B cell (primary cell): ENCODE measurements at regions not wholly inside any gene's neighbourhood (a gene's known extent, or its start where the extent isn't known, plus 50 kb on each side); places are given as distances from the start of the nearest gene placed in this dataset.

ENCODE experiments used
- ATAC-seq: fragments of 200-7000 bp; cut with Tn5 transposase; one replicate; pipeline ENCODE4 v1.10.0; 2021; ENCODE audit warnings: low read depth, mild to moderate bottlenecking, moderate number of reproducible peaks, moderate library complexity
- CTCF ChIA-PET: fragments of 350-600 bp; sonication (Branson Sonifier 250); formaldehyde crosslinking; loops from one replicate; lab custom pipeline; 2021; ENCODE audit warnings: antibody characterized with exemption, inconsistent platforms; lab: Charles Lee
- POLR2A ChIA-PET: fragments of 350-600 bp; sonication (Branson Sonifier 250); formaldehyde crosslinking; loops from one replicate; lab custom pipeline; 2021; ENCODE audit warnings: antibody characterized with exemption; lab: Charles Lee
- DNase-seq: peaks from one replicate; pipeline ENCODE4 v3.0.0; 2013
- H2AFZ ChIP-seq: 2 replicates; pipeline ENCODE4 v1.6.1; 2012; ENCODE audit warnings: mild to moderate bottlenecking, low read depth, low read length; ENCODE audit not compliant: insufficient read depth, poor library complexity, severe bottlenecking
- H3K27ac ChIP-seq, 2 donors: 1 replicate in 1 of 2; 2 replicates in 1 of 2; pipeline ENCODE4 v1.5.1; 2012 to 2013; ENCODE audit warnings: low read length in 2 of 2, mild to moderate bottlenecking in 2 of 2, moderate library complexity in 1 of 2
- H3K27me3 ChIP-seq, 4 experiments: fragments of 200-600 bp in 1 of 4; sonication (generic) in 1 of 4; replicated peaks in 1 of 4; 1 replicate in 2 of 4; 2 replicates in 2 of 4; pipeline versions ENCODE4 v1.6.1 to v1.7.0; 2013 to 2016; ENCODE audit warnings: low read length in 3 of 4, mild to moderate bottlenecking in 2 of 4, mixed read lengths in 1 of 4, moderate library complexity in 1 of 4; ENCODE audit not compliant: insufficient read depth in 4 of 4, control insufficient read depth in 3 of 4; ENCODE audit errors: control extremely low read depth in 1 of 4
- H3K36me3 ChIP-seq, 2 experiments: replicated peaks in 1 of 2; 1 replicate in 1 of 2; 2 replicates in 1 of 2; pipeline versions ENCODE4 v1.6.1 to v1.7.1; 2013; ENCODE audit warnings: low read length in 1 of 2; ENCODE audit not compliant: insufficient read depth in 2 of 2, control insufficient read depth in 1 of 2; ENCODE audit errors: control extremely low read depth in 1 of 2, extremely low read depth in 1 of 2
- H3K4me1 ChIP-seq, 2 donors: fragments of 200-600 bp in 1 of 2; sonication (generic) in 1 of 2; 1 replicate in 1 of 2; 2 replicates in 1 of 2; pipeline versions ENCODE4 v1.5.1 to v1.6.1; 2013 to 2017; ENCODE audit warnings: low read length in 2 of 2; ENCODE audit not compliant: control insufficient read depth in 2 of 2, insufficient read depth in 2 of 2
- H3K4me2 ChIP-seq: replicated peaks from 2 replicates; pipeline ENCODE3; 2012; ENCODE audit warnings: mild to moderate bottlenecking, low read depth, low read length; ENCODE audit not compliant: poor library complexity, severe bottlenecking
- H3K4me3 ChIP-seq, 5 experiments: fragments of 200-600 bp in 1 of 5; sonication (generic) in 1 of 5; 1 replicate in 3 of 5; 2 replicates in 2 of 5; pipeline versions ENCODE4 v1.5.1 to v1.7.0; 2011 to 2016; ENCODE audit warnings: low read length in 4 of 5, mild to moderate bottlenecking in 4 of 5, low read depth in 2 of 5, control low read depth in 1 of 5, moderate library complexity in 1 of 5; ENCODE audit not compliant: insufficient read depth in 1 of 5; ENCODE audit errors: control extremely low read depth in 1 of 5, extremely low read depth in 1 of 5
- H3K79me2 ChIP-seq: fragments of 200-600 bp; sonication (generic); one replicate; pipeline ENCODE4 v1.6.0; 2016; ENCODE audit warnings: low read length; ENCODE audit not compliant: control insufficient read depth, insufficient read depth
- H3K9ac ChIP-seq: fragments of 200-600 bp; sonication (generic); 2 replicates; pipeline ENCODE4 v1.6.1; 2017; ENCODE audit warnings: mild to moderate bottlenecking, low read length, moderate library complexity
- H3K9me3 ChIP-seq, 3 donors: one replicate each; pipeline versions ENCODE4 v1.6.1 to v1.7.1; 2013; ENCODE audit warnings: low read length in 2 of 3; ENCODE audit not compliant: control insufficient read depth in 2 of 3, insufficient read depth in 1 of 3; ENCODE audit errors: control extremely low read depth in 1 of 3
- H4K20me1 ChIP-seq: 2 replicates; pipeline ENCODE4 v1.6.0; 2012; ENCODE audit warnings: mild to moderate bottlenecking, low read length; ENCODE audit not compliant: insufficient read depth, control insufficient read depth, poor library complexity, severe bottlenecking
- H3K27ac Mint-ChIP-seq: one replicate; pipeline ENCODE4 v1.8.0; 2021; ENCODE audit warnings: mixed read lengths
- H3K27me3 Mint-ChIP-seq: one replicate; pipeline ENCODE4 v1.8.0; 2021; ENCODE audit warnings: mixed read lengths
- H3K4me1 Mint-ChIP-seq: one replicate; pipeline ENCODE4 v1.8.0; 2021; ENCODE audit warnings: mixed read lengths
- H3K4me3 Mint-ChIP-seq: one replicate; pipeline ENCODE4 v1.8.0; 2021; ENCODE audit warnings: mixed read lengths
- H3K9me3 Mint-ChIP-seq: one replicate; pipeline ENCODE4 v1.8.0; 2022; ENCODE audit warnings: mixed read lengths; ENCODE audit not compliant: insufficient read depth
- EZH2 ChIP-seq: IDR thresholded peaks from 2 replicates; pipeline ENCODE4 v1.6.1; 2012; ENCODE audit warnings: borderline replicate concordance, low read depth, mild to moderate bottlenecking, moderate library complexity, low read length; ENCODE audit not compliant: insufficient read depth, poor library complexity, severe bottlenecking
- WGBS: methylation state at CpG from one replicate; pipeline ENCODE4 v1.1.5; 2013; ENCODE audit warnings: missing lambda C conversion rate; ENCODE audit not compliant: insufficient coverage; 5-methylcytosine and 5-hydroxymethylcytosine counted together
- intact Hi-C: fragments of 100-400 bp; cut with micrococcal nuclease; formaldehyde crosslinking; loops from one replicate; pipeline ENCODE4 v1.10.0; 2022
- TF ChIP-seq, protein P1 (sequence below): fragments of 200-600 bp; IDR thresholded peaks from one replicate; pipeline ENCODE4 v1.8.0; 2022; ENCODE audit warnings: antibody characterized with exemption, mild to moderate bottlenecking

DNA sequence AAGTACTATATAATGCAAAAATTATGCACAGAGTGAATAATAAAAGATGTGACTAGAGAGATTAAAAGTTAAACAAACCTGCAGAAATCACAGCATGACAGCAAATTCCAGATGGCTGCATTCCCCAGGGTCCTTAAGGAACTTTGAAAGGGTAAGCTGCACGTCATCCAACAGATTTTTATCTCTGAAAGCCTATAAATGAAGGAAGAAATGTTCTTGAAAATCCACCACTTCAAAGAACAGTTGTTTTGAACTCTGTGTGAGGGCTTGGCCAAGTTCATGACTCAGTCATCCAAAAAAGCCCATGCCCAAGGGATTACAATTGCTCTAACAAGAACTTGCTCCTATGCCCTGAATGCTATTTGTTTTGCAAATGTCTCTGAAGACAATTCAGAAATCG is 603.6 kb downstream of the PLOD2 start:
- POLR2A ChIA-PET, result no interaction called here
- no peak for ATAC-seq
- CTCF ChIA-PET, result no interaction called here
- Mint-ChIP-seq H3K4me1 (no peaks in the 10 kb centered on the region), H3K9me3 (peaks cover 10% of the 10 kb centered on the region), H3K27ac (no peak overlapping the region), H3K4me3 (no peak overlapping the region), H3K27me3 (no peaks in the 10 kb centered on the region)
- Histone ChIP-seq H3K27ac (no peak overlapping the region), H3K4me2 (no peak overlapping the region), H2AFZ (no peak overlapping the region), H3K4me1 (no peaks in the 10 kb centered on the region), H3K79me2 (no peaks in the 10 kb centered on the region), H3K9me3 (no peaks in the 10 kb centered on the region), H3K4me3 (no peak overlapping the region), H3K36me3 (no peaks in the 10 kb centered on the region), H3K9ac (no peak overlapping the region), H3K27me3 (no peaks in the 10 kb centered on the region), H4K20me1 (no peaks in the 10 kb centered on the region)
- TF ChIP-seq, protein P1, sequence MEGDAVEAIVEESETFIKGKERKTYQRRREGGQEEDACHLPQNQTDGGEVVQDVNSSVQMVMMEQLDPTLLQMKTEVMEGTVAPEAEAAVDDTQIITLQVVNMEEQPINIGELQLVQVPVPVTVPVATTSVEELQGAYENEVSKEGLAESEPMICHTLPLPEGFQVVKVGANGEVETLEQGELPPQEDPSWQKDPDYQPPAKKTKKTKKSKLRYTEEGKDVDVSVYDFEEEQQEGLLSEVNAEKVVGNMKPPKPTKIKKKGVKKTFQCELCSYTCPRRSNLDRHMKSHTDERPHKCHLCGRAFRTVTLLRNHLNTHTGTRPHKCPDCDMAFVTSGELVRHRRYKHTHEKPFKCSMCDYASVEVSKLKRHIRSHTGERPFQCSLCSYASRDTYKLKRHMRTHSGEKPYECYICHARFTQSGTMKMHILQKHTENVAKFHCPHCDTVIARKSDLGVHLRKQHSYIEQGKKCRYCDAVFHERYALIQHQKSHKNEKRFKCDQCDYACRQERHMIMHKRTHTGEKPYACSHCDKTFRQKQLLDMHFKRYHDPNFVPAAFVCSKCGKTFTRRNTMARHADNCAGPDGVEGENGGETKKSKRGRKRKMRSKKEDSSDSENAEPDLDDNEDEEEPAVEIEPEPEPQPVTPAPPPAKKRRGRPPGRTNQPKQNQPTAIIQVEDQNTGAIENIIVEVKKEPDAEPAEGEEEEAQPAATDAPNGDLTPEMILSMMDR, result no peak
- no peak for TF ChIP-seq EZH2
- WGBS, result no CpG with 5 or more reads among the region's 2 CpGs
- intact Hi-C loops, result no loop called here
- DNase-seq, result no peak

DNA sequence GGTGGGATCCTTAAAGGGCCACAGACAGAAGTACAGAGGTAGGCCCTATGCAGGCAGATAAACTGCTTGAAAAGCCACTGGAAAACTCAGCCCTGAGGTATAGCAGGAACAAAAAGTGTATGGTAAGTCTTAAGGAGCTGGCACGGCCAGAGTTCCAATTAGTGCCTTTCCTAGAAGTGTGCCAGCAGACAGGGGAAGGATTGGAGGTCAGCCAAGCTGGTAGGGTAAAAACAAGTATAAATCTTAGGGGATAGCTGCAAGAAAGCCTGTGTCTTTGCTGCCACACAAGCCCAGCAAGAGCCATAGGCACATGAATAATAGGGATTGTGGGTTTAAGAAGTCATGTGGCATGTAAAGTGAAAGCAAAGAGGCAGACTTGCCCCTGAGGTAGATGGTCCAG is 582.5 kb downstream of the PLOD2 start:
- no peaks in the 10 kb centered on the region for H3K27me3 ChIP-seq
- WGBS, result 33% methylated on average over 1 of the region's 1 CpG
- no peaks in the 10 kb centered on the region for H4K20me1 ChIP-seq
- no peaks in the 10 kb centered on the region for H3K9me3 ChIP-seq
- H3K36me3 ChIP-seq, result no peaks in the 10 kb centered on the region
- no peak overlapping the region for H2AFZ ChIP-seq
- H3K27ac ChIP-seq, result no peak overlapping the region
- CTCF ChIA-PET, result no interaction called here
- no peaks in the 10 kb centered on the region for H3K27me3 Mint-ChIP-seq
- no peaks in the 10 kb centered on the region for H3K4me1 ChIP-seq
- no peak for DNase-seq
- TF ChIP-seq, protein P1, result no peak
- TF ChIP-seq EZH2, result no peak
- peaks cover 2% of the 10 kb centered on the region for H3K9me3 Mint-ChIP-seq
- H3K4me1 Mint-ChIP-seq, result no peaks in the 10 kb centered on the region
- no peak overlapping the region for H3K4me3 Mint-ChIP-seq
- POLR2A ChIA-PET, result no interaction called here
- no peak overlapping the region for H3K9ac ChIP-seq
- H3K4me3 ChIP-seq, result no peak overlapping the region
- H3K27ac Mint-ChIP-seq, result no peak overlapping the region
- ATAC-seq, result no peak
- intact Hi-C loops, result no loop called here
- H3K79me2 ChIP-seq, result no peaks in the 10 kb centered on the region
- no peak overlapping the region for H3K4me2 ChIP-seq
